ENCODE measurements at regions not wholly inside any gene's neighbourhood (a gene's known extent, or its start where the extent isn't known, plus 50 kb on each side); places are given as distances from the start of the nearest gene placed in this dataset.

DNA sequence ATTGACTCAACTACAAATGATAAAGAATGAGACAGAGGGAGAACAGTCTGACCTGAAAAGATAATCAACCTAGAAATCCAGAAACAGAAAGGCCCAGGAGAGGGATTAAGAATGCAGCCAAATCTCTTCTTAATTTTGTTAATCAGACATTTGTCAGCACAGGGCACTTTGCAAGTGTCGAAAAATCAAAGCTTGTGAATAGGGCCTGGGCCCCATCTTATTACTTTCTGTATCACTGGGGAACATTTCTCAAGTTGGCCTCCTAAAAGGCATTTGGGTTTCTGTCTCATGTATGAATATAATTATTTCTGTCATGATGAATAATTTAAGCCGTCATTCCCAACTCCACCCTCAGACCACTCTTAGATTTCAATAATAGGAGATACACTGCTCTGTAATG lies 308.4 kb upstream of the PRKCQ start:
- H3K4me3 ChIP-seq (ENCODE audit: low read depth, low read length): no peak overlapping the region

DNA sequence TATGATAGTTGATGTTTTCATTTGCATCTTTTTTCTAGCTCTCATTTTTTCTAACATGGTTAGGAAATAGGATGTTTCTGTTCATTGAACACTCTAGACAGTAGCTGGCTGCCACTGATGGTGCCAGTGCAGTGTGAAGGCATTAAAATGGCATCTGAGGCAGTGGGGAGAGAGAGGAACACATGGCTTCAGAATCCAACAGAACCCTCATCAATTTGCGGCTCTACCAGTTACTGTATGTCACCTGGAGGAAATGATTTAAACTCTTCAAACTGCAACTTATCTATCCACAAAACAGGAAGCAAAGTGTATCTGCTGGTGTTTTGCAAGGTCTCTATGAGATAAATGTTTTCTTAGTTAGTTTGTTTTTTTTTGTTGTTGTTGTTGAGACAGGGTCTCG lies 305.2 kb upstream of the PRKCQ start:
- H3K4me3 ChIP-seq (ENCODE audit: low read depth, low read length): no peak overlapping the region

DNA sequence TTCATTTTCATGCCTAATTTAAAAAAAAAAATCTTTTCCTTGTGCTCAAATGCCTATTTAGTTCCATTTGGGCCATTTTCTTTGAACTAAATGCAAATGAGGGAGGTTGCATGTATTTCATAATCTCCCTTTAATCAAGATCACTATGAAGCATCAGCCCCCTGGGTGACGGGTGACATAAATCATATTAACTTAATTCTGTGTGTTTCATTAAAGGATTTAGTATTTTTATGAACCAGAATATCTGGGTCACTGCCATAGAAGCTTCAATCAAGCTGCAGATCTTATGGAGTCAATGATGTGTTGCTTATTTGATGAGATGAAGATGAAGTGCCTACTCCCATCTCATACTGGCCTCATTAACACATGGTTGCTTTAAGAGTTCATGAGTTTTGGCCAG lies 301.9 kb upstream of the PRKCQ start:
- no peak overlapping the region for H3K4me3 ChIP-seq (ENCODE audit: low read depth, low read length)

- H3K4me3 ChIP-seq (ENCODE audit: low read depth, low read length): no peak overlapping the region
These were observed 297.8 kb upstream of the PRKCQ start for GRCh38 chr10:6877722-6878392.

- no peak overlapping the region for H3K4me3 ChIP-seq (ENCODE audit: low read depth, low read length)
These were observed 297.3 kb upstream of the PRKCQ start for GRCh38 chr10:6877336-6877721.

DNA sequence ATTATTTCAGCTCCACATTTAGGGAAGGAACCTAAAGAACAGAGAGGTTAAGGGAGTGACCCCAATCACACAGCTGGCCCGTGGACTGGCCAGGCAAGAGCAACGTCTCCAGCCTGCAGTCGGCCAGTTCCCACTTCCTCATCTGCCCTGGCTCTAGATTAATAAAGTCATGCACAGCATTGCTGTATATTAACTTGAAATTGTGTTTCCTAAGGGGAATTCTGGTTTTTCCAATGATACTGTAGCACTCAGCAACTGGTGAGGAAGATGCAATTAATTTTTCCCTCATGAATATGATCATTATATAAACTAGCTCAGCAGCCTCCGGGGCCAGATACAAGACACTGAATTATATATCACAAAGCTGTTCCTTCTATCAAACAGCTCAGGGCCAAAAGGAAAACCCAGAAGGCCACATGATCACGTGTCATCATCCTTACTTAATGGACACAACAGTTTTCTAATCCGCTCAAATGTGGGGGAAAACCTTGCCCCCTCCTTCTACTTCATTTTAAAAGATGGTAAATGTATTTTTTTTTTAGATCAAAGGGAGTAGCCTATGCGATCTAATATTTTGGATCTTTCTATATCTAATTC lies 295.3 kb upstream of the PRKCQ start:
- no peak overlapping the region for H3K4me3 ChIP-seq (ENCODE audit: low read depth, low read length)

GRCh38 chr10:6871128-6871527 lies 291.1 kb upstream of the PRKCQ start:
- no peak overlapping the region for H3K4me3 ChIP-seq (ENCODE audit: low read depth, low read length)

GRCh38 chr10:6868036-6868725 lies 288.1 kb upstream of the PRKCQ start:
- no peak overlapping the region for H3K4me3 ChIP-seq (ENCODE audit: low read depth, low read length)

GRCh38 chr10:6866757-6867156 lies 286.7 kb upstream of the PRKCQ start:
- no peak overlapping the region for H3K4me3 ChIP-seq (ENCODE audit: low read depth, low read length)

DNA sequence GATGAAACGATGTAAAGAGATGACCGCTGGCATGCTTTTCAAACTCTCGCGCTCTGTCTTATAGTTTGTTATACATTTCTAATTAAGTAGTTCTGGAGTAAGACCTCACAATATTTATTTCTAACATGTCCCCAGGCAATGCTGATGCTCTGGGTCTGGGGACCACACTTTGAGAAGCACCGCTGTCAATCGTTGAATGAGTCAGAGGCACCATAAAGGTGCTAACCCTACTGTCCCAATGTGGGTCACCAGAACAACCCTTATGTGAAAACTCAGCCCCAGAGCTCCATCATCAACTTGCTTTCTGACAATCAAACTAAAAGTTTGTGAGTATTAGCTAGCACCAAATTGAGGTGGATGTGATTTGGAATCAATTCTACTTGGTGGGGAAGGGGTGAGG lies 284.1 kb upstream of the PRKCQ start:
- no peak overlapping the region for H3K4me3 ChIP-seq (ENCODE audit: low read depth, low read length)

GRCh38 chr10:6863381-6863780 lies 283.3 kb upstream of the PRKCQ start:
- no peak overlapping the region for H3K4me3 ChIP-seq (ENCODE audit: low read depth, low read length)

- no peak overlapping the region for H3K4me3 ChIP-seq (ENCODE audit: low read depth, low read length)
These were observed 270.4 kb upstream of the PRKCQ start for GRCh38 chr10:6850452-6850851.

GRCh38 chr10:6847561-6847960 lies 267.5 kb upstream of the PRKCQ start:
- no peak overlapping the region for H3K4me3 ChIP-seq (ENCODE audit: low read depth, low read length)

GRCh38 chr10:6843894-6844650 lies 264.0 kb upstream of the PRKCQ start:
- H3K4me3 ChIP-seq (ENCODE audit: low read depth, low read length): no peak overlapping the region

- H3K4me3 ChIP-seq (ENCODE audit: low read depth, low read length): no peak overlapping the region
These were observed 263.4 kb upstream of the PRKCQ start for GRCh38 chr10:6843481-6843881.

DNA sequence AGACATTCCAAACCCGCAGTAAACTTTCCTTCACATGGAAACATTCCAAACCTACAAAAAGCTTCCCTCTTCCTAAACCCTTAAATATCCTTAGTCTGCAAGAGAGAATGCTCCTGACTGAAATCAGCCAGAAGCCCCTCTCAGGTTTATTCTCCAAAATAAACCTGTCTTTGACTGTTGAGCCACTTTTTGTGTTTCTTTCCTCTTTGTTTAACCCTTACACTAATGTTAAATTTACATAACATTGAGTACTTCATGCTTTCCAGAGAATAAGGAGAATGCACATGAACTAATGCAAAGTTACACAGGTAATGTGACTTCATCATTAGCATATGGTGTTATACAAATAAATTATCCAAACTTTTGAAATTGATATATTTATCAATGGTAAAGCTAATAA lies 262.6 kb upstream of the PRKCQ start:
- no peak overlapping the region for H3K4me3 ChIP-seq (ENCODE audit: low read depth, low read length)

- H3K4me3 ChIP-seq (ENCODE audit: low read depth, low read length): no peak overlapping the region
These were observed 261.7 kb upstream of the PRKCQ start for GRCh38 chr10:6841761-6842160.

DNA sequence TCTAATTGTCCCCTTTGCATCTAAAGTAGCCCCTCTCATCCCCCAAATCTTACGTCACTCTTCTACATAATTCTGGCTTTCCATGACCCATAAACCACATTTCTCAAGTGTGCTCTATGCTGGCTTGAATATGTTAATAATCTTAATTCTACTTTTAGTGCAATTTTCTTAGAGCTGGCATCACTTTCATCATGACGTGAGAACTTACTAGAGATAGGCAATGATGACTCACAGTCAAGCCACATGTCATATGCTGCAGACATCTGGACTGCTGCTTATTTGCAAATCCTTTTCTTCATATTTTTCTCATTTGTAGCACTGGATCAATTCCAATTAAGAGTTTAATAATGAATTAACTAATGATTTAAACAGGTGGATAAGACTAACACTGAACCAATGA lies 260.7 kb upstream of the PRKCQ start:
- no peak overlapping the region for H3K4me3 ChIP-seq (ENCODE audit: low read depth, low read length)

DNA sequence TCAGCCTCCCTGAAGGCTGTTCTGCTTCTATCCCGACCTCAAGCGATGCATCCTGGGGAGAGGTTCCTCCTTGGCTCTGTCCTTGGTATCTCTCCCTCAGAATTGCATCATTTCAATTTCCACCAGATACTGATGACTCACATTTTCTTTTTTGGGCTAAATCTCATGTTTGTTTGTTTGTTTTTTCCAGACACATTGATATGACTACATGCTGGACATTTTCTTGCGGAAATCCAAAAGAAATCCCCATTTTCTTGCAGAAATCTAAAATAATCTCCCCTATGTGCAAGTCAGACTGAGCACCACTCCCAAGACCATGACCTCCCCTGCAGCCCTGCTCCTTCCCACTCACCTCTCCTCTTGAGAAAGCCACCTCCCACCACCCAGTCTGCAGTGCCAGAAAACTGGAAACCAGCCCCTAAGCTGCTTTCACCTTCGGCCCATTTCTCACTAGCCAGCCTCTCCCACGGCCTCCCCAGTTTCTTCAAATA lies 260.2 kb upstream of the PRKCQ start:
- H3K4me3 ChIP-seq (ENCODE audit: low read depth, low read length): no peak overlapping the region

- H3K4me3 ChIP-seq (ENCODE audit: low read depth, low read length): no peak overlapping the region
These were observed 258.0 kb upstream of the PRKCQ start for GRCh38 chr10:6838118-6838517.

GRCh38 chr10:6833458-6834011 lies 253.5 kb upstream of the PRKCQ start:
- no peak overlapping the region for H3K4me3 ChIP-seq (ENCODE audit: low read depth, low read length)

Data from iPS-11a (cell line).